ENCODE measurements at regions not wholly inside any gene's neighbourhood (a gene's known extent, or its start where the extent isn't known, plus 50 kb on each side); places are given as distances from the start of the nearest gene placed in this dataset.

DNA sequence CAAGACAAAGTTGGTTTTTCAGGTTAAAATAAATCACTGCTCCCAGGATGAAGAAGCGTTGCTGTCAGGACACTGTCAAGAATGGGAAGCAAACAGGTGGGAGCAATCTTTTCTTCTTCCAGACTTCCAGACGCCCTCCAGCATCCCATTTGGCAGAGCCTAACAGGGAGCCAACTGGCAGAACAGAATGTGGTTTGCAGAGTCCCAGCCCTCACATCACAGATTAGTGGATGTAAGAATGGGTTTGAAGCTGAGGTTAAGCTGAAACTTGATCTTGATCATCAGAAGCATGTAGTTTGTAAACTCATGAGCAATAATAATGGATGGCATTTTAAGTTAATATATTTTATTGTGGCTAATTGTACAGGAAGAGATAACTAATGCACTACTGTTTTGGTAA lies 636.4 kb downstream of the SLC6A15 start:
- no peak overlapping the region for H3K27ac Mint-ChIP-seq
- DNase-seq = no peak
- H3K27me3 Mint-ChIP-seq = no peaks in the 10 kb centered on the region
- no peaks in the 10 kb centered on the region for H3K4me1 Mint-ChIP-seq
- no peak for ATAC-seq (replicated peaks)
- H3K9me3 Mint-ChIP-seq = peaks cover 0 to 3% of the 10 kb centered on the region in 2 donors
- H3K36me3 Mint-ChIP-seq = no peaks in the 10 kb centered on the region
- no peak overlapping the region for H3K4me3 Mint-ChIP-seq

DNA sequence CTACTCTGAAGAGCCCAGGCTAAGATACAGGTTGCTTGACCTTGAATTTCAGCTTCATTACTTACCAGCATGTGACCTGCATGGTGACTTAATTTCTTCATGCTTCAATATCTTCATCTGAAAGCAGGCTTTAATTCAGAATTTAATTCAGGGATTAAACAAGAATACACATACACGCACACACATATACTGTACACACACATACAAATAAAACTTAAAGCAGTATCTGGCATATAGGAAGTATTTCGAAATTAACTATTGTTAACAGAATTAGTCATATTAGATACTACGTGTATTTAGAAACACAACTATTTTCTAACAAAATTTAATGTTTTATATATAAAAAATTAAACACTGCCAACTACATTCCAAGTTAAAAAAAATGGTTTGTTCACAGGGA lies 640.3 kb downstream of the SLC6A15 start:
- DNase-seq (no peak), ATAC-seq (replicated peaks) (no peak)
- Mint-ChIP-seq H3K36me3 (no peaks in the 10 kb centered on the region), H3K4me3 (no peak overlapping the region), H3K4me1 (no peaks in the 10 kb centered on the region), H3K9me3 (peaks cover 0 to 1% of the 10 kb centered on the region in 2 donors), H3K27ac (no peak overlapping the region), H3K27me3 (no peaks in the 10 kb centered on the region)

DNA sequence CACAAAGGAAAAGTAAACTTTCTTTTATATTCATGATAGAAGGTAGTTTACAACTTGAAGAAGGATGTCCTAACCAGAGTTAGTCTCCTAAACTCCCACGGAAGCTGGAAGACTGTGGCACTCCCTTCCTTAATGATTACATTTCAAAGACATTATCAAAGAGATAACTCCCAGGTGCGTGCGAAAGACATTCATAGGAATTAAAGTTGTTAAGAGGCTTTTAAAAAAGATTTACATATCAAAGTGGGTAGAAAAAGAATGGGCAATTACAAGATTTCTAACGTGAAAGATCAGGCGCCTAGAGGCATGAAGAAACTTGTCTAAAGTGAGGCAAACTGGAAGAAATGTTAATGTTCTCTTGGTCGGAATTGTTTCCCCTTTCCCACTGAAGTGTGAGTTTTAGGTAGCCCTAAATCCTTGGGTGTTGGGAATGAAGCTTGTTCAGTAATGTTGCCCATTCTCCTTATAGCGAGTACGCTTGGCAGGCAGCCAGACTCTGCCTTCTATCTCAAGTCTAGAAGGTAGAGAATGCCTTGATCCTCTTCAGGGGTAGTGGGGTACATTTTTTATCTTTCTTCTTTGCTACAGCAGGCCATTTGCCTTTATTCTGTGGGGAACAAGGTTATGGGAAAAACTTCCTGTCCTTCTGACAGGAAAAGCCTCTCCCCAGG lies 642.0 kb downstream of the SLC6A15 start:
- H3K36me3 Mint-ChIP-seq = no peaks in the 10 kb centered on the region
- ATAC-seq (replicated peaks) = no peak
- H3K27me3 Mint-ChIP-seq = no peaks in the 10 kb centered on the region
- no peak overlapping the region for H3K27ac Mint-ChIP-seq
- H3K4me3 Mint-ChIP-seq = no peak overlapping the region
- no peaks in the 10 kb centered on the region for H3K4me1 Mint-ChIP-seq
- peaks cover 0 to 1% of the 10 kb centered on the region in 2 donors for H3K9me3 Mint-ChIP-seq
- no peak for DNase-seq

DNA sequence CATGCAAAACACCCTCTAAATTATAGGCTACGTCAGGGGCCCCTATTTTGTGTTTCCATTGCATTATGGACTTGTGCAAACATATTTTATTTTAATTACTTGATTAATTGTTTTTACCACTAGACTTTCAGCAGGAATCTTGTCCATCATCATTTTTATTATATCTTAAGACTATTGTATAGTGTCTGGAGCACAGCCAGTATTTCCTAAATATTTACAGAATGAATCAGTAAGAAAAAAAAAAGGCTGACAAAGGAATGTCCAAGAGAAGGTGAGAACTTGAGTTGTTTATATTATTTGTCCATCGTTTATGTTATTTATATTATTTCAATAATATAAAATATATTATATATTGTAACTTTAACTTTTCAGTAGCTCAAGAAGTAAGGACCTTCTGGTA lies 664.7 kb downstream of the SLC6A15 start:
- no peaks in the 10 kb centered on the region for H3K36me3 Mint-ChIP-seq

DNA sequence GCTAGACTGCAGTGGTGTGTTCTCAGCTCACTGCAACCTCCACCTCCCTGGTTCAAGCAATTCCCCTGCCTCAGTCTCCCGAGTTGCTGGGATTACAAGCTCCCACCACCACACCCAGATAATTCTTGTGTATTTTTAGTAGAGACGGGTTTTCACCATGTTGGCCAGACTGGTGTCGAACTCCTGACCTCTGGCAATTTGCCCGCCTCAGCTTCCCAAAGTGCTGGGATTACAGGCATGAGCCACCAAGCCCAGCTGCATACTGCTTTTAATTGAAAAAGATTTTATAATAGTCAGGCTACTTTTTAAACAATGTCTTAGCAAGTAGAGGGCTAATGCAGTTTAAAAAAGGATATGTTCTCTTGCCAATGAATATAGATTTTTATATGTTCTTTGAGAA lies 668.9 kb downstream of the SLC6A15 start:
- H3K4me3 Mint-ChIP-seq = no peak overlapping the region

More for the DNA sequence above, 664.7 kb downstream of the SLC6A15 start:
- Mint-ChIP-seq H3K27me3 (no peaks in the 10 kb centered on the region), H3K4me3 (no peak overlapping the region), H3K4me1 (no peaks in the 10 kb centered on the region), H3K27ac (no peak overlapping the region), H3K9me3 (peaks cover 0 to 1% of the 10 kb centered on the region in 2 donors)
- DNase-seq = no peak
- no peak for ATAC-seq (replicated peaks)

DNA sequence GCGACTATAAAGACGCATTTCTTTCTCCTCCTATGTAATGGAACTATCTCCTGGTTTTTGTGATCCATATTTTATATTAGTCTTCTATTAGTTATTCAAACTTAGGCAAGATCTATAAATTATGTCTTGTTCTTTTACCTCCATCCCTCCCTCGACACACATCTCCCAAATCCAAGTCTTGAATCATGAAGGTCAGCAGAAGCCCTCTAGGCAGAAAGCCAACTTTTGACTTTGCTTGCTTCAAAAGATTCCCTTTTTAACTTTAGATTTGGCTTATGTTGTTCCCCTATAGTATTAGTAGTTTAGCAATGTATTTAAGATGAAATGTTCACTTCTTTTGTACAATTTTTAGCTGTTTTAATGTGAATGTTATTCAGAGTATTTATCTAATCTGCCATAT lies 689.8 kb downstream of the SLC6A15 start:
- no peaks in the 10 kb centered on the region for H3K9me3 Mint-ChIP-seq
- no peak overlapping the region for H3K4me3 Mint-ChIP-seq
- H3K27me3 Mint-ChIP-seq = no peaks in the 10 kb centered on the region
- no peak for DNase-seq
- H3K4me1 Mint-ChIP-seq = no peaks in the 10 kb centered on the region
- no peaks in the 10 kb centered on the region for H3K36me3 Mint-ChIP-seq
- no peak for ATAC-seq (replicated peaks)
- no peak overlapping the region for H3K27ac Mint-ChIP-seq

More for the DNA sequence above, 668.9 kb downstream of the SLC6A15 start:
- Mint-ChIP-seq H3K4me1 (no peaks in the 10 kb centered on the region), H3K27ac (no peak overlapping the region), H3K27me3 (no peaks in the 10 kb centered on the region), H3K36me3 (no peaks in the 10 kb centered on the region), H3K9me3 (peaks cover 0 to 1% of the 10 kb centered on the region in 2 donors)
- DNase-seq (no peak), ATAC-seq (replicated peaks) (no peak)

DNA sequence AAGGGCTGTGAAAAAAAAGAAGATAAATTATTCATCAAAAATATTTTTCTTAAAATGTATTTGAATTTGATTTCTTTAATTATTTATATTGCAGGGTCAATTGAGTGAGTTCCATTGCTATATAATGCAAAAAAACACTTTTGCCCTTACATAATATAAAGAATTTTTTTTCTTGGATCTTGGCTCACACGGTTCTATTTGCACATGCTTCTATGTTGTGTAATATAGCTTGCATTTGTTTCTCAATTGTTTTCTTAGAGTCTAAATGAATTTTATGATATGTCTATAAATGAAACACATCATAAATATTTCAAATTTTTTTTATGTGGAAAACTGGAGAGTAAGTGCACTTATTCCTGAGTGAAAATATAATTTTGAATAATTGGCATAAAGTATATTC lies 694.2 kb downstream of the SLC6A15 start:
- Mint-ChIP-seq H3K9me3 (peaks cover 1 to 4% of the 10 kb centered on the region in 2 donors), H3K36me3 (no peaks in the 10 kb centered on the region), H3K4me3 (no peak overlapping the region), H3K27ac (no peak overlapping the region), H3K4me1 (no peaks in the 10 kb centered on the region), H3K27me3 (no peaks in the 10 kb centered on the region)
- DNase-seq (no peak), ATAC-seq (replicated peaks) (no peak)

DNA sequence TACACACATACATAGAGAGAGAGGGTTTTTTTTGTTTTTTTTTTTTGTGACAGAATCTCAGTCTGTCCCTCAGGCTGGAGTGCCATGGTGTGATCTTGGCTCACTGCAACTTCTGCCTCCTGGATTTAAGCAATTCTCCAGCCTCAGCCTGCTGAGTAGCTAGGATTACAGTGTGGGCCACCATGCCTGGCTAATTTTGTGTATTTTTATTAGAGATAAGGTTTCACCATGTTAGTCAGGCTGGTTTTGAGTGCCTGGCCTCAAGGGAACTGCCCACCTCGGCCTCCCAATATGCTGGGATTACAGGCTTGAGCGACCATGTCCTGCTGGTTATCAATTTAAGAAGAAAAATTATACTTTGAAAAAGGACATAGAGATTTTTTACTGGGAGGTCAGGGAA lies 710.6 kb downstream of the SLC6A15 start:
- Mint-ChIP-seq H3K9me3 (peaks cover 3 to 5% of the 10 kb centered on the region in 2 donors), H3K4me1 (no peaks in the 10 kb centered on the region), H3K27ac (no peak overlapping the region), H3K27me3 (no peaks in the 10 kb centered on the region), H3K4me3 (no peak overlapping the region), H3K36me3 (no peaks in the 10 kb centered on the region)
- ATAC-seq (replicated peaks) = no peak
- no peak for DNase-seq

DNA sequence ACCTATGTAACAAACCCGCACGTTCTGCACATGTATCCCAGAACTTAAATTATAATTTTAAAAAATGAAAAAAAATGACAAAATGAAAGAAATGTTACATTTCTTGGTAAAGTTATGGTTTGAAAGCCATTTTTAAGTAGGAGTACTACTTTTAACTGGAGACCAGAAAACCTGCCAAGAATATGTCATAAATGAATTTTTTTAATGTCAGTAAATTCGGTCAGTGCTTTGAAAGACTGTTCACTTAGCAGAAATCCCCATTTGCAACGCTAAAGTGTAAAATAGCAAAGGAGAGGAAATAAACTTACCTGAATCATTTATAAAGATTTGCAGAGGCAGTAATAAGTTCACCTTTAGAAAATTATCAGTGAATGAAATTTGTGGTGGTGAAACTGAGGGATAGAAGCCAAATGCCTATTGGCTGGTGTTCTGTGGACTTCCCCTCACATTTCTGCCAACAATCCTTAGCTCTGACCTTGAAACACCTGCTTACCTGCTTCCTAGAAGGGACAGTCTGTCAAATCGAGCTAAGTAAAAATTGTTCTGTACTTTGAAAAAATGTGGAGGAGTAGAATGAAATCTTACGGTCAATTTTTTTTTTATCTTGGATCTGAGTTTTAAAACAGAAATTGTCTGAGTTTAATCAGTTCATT lies 714.2 kb downstream of the SLC6A15 start:
- H3K36me3 Mint-ChIP-seq = no peaks in the 10 kb centered on the region
- DNase-seq (no peak), ATAC-seq (replicated peaks) (no peak)
- H3K27ac Mint-ChIP-seq = no peak overlapping the region
- peaks cover 4 to 7% of the 10 kb centered on the region in 2 donors for H3K9me3 Mint-ChIP-seq
- no peaks in the 10 kb centered on the region for H3K4me1 Mint-ChIP-seq
- H3K4me3 Mint-ChIP-seq = no peak overlapping the region
- H3K27me3 Mint-ChIP-seq = no peaks in the 10 kb centered on the region

DNA sequence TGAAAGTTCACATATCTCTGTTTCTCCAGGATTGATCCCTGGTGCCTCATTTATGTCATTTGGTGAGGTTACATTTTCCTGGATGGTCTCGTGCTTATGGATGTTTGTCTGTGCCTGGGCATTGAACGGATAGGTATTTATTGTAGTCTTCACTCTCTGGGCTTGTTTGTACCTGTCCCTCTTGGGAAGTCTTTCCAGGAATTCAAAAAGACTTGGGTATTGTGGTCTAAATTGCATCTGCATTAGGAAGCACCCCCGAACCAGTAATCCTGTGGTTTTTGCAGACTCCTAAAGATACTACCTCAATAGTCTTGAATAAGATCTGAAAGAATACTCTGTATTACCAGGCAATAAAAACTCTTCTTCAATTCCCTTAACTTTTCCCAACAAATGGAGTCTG lies 720.8 kb downstream of the SLC6A15 start:
- Mint-ChIP-seq H3K4me1 (no peaks in the 10 kb centered on the region), H3K36me3 (no peaks in the 10 kb centered on the region), H3K27ac (no peak overlapping the region), H3K9me3 (peaks cover 4% of the 10 kb centered on the region in 2 donors), H3K27me3 (no peaks in the 10 kb centered on the region), H3K4me3 (no peak overlapping the region)
- DNase-seq (no peak), ATAC-seq (replicated peaks) (no peak)

DNA sequence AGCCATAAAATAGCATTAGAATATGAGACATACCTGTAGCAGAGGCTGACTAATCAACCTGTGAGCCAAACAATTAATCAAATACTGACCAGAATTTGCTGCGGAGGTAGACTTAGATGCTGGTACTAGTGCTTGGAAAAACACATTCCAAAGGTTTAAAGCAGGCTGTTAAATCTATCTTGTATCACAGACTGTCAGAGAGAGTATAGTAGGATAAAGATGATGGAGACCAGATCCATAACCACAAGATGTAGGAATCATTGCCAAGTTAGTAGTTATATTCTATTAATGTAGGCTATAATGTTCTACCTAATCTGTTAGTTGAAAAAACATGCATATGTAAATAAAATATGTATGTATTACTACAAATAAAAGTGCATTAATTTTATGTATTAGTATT lies 726.2 kb downstream of the SLC6A15 start:
- Mint-ChIP-seq H3K36me3 (no peaks in the 10 kb centered on the region), H3K27me3 (no peaks in the 10 kb centered on the region), H3K4me3 (no peak overlapping the region), H3K9me3 (no peaks in the 10 kb centered on the region), H3K27ac (no peak overlapping the region), H3K4me1 (no peaks in the 10 kb centered on the region)
- ATAC-seq (replicated peaks) (no peak), DNase-seq (no peak)

DNA sequence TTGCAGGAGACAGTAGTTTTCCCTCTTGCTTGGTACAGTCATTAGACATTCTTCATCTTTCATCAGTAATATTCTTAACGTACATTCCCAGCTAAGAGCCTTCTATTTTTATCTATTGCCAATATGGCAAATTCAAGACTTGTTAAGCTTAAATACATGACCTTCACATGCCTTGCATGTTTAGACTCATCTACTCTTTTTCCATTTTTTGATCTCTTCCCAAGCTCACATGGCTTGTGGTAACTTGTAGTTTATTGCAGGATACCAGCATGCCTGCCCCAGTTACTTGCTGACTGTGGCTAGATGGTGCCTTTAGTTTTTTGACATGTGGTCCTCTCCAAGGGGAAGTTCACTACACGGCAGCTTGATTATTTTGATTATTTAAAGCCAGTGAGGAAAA lies 729.0 kb downstream of the SLC6A15 start:
- Mint-ChIP-seq H3K27me3 (no peaks in the 10 kb centered on the region), H3K4me3 (no peak overlapping the region)

DNA sequence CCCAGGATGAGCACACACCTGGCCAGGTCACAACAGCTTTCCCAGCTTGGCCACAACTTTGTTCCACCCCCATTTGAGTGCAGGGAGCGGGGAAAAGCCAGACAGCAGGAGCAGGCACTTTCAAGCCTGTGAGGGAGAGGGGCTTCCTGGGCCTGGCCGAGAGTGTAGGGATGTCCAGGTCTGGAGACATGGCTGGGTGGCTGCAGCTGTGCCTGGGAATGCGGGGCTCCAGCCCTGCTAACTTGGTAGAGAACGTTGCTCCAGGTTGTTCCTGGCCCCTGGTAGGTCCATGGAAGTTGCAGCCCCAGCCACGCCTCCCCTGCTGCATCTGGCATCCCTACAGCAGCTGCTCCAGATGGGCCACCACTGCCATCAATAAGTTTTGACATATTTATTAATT lies 738.5 kb downstream of the SLC6A15 start:
- no peak for ATAC-seq (replicated peaks)
- Mint-ChIP-seq H3K4me3 (no peak overlapping the region), H3K4me1 (no peaks in the 10 kb centered on the region)

More for the DNA sequence above, 729.0 kb downstream of the SLC6A15 start:
- no peak for ATAC-seq (replicated peaks)
- H3K9me3 Mint-ChIP-seq = no peaks in the 10 kb centered on the region
- H3K4me1 Mint-ChIP-seq = no peaks in the 10 kb centered on the region
- no peak for DNase-seq
- no peak overlapping the region for H3K27ac Mint-ChIP-seq
- H3K36me3 Mint-ChIP-seq = no peaks in the 10 kb centered on the region

DNA sequence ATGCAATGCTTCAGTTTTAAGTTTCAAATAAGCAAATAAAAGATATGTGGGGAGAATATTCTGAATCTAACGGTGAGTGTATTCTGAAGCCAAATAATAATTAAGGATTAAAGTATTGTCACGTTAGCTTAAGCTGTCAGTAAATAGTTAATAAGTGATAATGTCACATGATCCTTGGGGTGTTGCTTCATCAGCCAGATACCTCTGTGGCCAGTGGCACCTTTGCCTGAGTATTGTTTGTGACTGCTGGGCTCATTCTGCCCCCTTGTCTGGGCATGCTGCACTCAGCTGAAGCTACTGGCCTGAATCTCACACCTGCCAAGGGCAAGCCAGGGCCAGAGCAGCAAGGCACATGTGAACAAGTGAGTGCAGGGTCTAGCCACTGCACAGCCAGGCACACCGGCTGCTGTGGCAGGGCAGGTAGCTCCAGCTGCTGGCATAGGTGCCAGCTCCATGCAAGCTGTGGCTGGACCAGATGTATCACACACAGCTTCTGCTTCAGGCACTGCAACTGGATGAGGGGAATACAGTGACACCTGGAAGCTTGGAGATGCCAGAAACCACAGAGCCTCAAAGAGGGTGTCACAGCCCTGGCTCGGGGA lies 739.7 kb downstream of the SLC6A15 start:
- Mint-ChIP-seq H3K9me3 (no peaks in the 10 kb centered on the region), H3K27me3 (no peaks in the 10 kb centered on the region), H3K27ac (no peak overlapping the region), H3K36me3 (no peaks in the 10 kb centered on the region), H3K4me1 (no peaks in the 10 kb centered on the region), H3K4me3 (no peak overlapping the region)
- DNase-seq = no peak
- no peak for ATAC-seq (replicated peaks)

More for the DNA sequence above, 738.5 kb downstream of the SLC6A15 start:
- Mint-ChIP-seq H3K27me3 (no peaks in the 10 kb centered on the region), H3K36me3 (no peaks in the 10 kb centered on the region), H3K27ac (no peak overlapping the region), H3K9me3 (no peaks in the 10 kb centered on the region)
- no peak for DNase-seq

DNA sequence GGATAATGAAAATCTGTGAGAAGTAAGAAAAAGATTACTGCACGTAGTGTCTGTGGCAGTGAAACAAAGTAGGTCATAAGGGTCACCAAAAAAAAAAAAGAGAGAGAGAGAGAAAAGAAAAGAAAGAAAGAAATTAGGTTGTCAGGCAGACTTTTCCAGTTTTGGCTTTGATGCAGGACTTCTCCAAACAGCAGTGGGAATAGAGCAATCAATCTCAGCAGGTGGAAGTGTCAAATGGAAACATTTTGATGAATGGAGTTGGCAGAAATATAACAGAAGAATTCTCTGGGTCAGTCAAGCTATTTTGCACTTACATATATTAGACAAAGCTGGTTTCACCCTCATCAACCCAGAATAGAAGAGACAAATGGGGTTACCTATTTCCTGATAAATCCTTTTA lies 745.8 kb downstream of the SLC6A15 start:
- Mint-ChIP-seq H3K4me3 (no peak overlapping the region), H3K36me3 (no peaks in the 10 kb centered on the region), H3K27ac (no peak overlapping the region), H3K9me3 (no peaks in the 10 kb centered on the region), H3K4me1 (no peaks in the 10 kb centered on the region), H3K27me3 (no peaks in the 10 kb centered on the region)
- DNase-seq = no peak
- ATAC-seq (replicated peaks) = no peak
